DOHH2 (cell line): ENCODE measurements at regions not wholly inside any gene's neighbourhood (a gene's known extent, or its start where the extent isn't known, plus 50 kb on each side); places are given as distances from the start of the nearest gene placed in this dataset.

Source experiments
- CTCF ChIP-seq: fragments of 200-600 bp; sonication (generic); IDR thresholded peaks from one replicate; pipeline ENCODE4 v1.5.1; 2014; ENCODE audit warnings: antibody characterized with exemption, mild to moderate bottlenecking, low read depth, low read length; ENCODE audit not compliant: poor library complexity, severe bottlenecking
- EZH2phosphoT487 ChIP-seq: fragments of 200-600 bp; sonication (generic); IDR thresholded peaks from 2 replicates; pipeline ENCODE4 v1.6.1; 2017; ENCODE audit warnings: borderline replicate concordance, mild to moderate bottlenecking, antibody characterized with exemption, low read length, moderate library complexity, mixed read lengths

GRCh38 chr4:129972257-129972656 lies 876.3 kb downstream of the C4orf33 start:
- TF ChIP-seq CTCF = no peak
- no peak for TF ChIP-seq EZH2phosphoT487
